Stimulated activated naive CD4-positive, alpha-beta T cell treated with Interleukin-2 at 50 U/mL for 16 hours (primary cell): ENCODE measurements at regions not wholly inside any gene's neighbourhood (a gene's known extent, or its start where the extent isn't known, plus 50 kb on each side); places are given as distances from the start of the nearest gene placed in this dataset.
"Not testable (repeated sequence)": the region's sequence is repeated elsewhere in the genome, so short reads cannot be mapped to it uniquely, and the experiment has no call there.

Source experiments
- DNase-seq: peaks from one replicate; lab custom pipeline; 2025; lab: John Stamatoyannopoulos, UW

DNA sequence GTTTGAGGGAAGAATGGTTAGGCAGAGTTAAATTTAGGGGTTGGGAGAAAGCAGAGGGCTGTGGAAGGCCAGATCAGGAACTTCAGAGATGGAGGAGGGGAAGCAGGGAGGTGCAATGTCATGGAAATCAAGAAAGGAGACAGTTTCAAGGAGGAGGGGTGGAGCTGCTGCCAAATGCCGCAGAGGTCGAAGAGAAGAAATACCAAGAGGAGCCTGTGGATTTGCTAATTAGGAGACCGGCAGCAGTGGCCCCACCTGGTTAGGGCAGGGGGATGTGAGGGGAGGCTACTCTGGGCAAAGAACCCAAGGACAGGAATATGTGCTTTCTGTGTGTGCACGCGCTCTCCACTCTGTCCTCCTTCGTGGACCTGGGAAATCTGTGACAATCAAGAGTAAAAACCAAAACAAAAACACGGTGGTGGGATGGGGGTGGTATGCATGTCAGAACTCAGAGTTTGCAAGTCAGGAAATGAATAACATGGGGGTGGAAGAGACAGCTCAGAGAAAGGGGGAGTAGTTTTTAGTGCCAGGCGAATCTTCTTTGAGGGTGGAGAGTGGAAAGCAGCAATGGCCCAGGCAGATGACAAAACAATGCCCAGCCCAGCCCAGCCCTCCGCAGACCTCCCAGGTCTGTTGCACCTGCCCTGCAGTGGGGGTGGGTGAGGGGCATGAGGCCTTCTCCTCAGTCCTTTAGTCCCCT is 102.9 kb upstream of the PAX2 start:
- no peak for DNase-seq

DNA sequence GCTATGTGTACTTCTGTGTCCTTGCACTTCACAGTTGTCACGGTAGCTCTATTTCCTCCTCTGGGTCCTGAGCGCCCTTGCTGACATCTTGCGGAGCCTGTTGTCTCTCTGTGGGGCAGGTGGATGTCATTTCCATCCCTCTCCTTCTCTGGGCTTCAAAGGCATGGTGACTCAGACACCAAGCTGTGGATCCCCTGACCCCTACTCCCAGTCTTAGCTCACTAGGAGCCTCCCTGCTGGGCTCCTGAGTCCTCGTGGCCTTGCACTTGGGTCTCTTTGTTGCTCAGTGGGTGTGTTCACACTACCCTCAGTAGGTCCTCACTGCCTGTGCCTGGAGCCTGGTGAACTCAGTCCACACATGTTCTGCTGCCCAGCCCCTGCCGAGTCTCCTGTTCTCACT is 100.3 kb upstream of the PAX2 start:
- no peak for DNase-seq

DNA sequence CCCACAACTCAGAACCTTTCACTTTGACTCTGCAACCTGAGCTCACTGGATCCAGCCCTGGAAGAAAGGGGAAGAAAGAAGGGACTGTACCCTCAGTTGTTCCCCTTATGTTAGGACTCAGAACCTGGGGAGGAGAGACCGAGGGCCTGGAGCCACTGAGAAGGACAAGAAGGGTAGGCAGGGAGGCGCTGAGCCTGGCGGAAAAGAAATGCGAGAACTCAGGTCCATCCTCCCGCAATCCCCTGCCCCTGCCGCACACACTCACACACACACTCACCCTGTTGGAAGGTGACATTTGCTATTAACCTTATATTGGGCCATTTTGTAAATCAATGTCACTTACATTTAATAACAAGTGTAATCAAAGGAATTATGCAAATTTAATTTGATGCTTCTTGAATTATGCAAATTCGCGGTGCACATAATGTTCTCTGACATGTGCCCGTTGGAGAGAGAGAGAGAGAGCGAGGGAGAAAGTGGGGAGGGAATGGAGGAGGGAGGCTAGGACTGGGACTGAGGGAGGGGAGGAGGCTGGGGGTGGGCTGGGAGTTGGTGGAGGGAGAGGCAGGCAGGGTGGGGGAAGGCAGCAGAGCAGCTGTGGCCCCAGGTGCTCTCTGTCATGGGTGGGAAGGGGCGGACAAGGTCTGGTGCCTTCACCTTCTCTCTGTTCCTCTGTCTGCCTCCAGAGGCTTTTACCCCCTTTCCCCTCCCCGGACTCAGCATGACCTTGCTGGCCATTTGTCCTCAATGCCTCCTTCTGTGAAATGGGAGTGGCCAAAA is 99.6 kb upstream of the PAX2 start:
- DNase-seq, result no peak

DNA sequence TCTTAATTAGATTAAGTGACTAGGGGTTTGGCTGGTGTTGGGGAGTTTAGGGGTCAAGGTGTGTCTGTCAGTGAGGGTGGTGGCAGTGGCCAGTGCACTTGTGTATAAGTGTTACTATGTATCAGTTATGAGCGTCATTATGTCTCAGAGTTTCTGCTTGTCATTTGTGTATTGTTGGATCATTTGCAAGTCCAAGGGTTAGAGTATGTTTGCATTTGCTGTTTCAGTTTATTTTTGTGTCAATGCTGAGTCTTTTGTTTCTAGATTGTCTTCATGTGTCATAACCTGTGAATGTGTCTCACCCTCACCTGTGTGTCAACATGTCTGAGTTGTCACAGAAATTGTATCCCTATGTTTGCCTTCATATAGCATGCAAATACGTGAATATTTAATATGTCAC is 97.5 kb upstream of the PAX2 start:
- DNase-seq, result no peak

DNA sequence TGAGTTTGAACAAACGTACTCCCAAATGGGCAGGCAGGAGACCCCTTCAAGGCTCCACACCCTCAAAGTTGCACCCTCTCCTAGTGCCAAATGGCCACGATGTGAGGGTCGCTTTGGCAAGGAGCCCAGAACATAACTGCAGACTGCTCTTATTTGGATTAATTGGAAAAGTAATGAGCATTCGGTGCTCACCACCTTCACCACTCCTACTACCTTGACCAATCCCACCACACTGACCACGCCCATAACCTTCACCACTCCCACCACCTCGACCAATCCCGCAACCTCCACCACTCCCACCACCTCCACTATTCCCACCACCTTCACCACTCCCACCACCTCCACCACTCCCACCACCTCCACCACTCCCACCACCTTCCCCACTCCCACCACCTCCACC is 94.7 kb upstream of the PAX2 start:
- DNase-seq, result no peak

DNA sequence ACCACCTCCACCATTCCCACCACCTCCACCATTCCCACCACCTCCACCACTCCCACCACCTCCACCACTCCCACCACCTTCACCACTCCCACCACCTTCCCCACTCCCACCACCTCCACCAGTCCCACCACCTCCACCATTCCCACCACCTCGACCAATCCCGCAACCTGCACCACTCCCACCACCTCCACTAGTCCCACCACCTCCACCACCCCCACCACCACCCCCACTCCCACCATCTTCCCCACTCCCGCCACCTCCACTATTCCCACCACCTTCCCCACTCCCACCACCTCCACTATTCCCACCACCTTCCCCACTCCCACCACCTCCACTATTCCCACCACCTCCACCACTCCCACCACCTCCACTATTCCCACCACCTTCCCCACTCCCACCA is 94.3 kb upstream of the PAX2 start:
- not testable (repeated sequence) for DNase-seq

DNA sequence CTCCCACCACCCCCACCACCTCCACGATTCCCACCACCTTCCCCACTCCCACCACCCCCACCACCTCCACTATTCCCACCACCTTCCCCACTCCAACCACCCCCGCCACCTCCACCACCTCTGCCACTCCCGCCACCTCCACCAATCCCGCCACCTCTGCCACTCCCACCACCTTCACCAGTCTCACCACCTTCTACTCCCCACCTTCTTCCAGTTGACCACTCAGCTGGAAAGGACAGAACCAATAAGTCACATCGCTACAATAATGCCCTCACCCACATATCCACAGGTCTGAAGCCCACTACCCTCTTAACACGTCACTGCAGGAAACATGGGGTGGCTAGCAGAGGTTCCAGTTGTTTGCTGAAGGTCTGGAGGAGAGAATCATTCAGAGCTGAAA is 93.5 kb upstream of the PAX2 start:
- DNase-seq, result no peak

DNA sequence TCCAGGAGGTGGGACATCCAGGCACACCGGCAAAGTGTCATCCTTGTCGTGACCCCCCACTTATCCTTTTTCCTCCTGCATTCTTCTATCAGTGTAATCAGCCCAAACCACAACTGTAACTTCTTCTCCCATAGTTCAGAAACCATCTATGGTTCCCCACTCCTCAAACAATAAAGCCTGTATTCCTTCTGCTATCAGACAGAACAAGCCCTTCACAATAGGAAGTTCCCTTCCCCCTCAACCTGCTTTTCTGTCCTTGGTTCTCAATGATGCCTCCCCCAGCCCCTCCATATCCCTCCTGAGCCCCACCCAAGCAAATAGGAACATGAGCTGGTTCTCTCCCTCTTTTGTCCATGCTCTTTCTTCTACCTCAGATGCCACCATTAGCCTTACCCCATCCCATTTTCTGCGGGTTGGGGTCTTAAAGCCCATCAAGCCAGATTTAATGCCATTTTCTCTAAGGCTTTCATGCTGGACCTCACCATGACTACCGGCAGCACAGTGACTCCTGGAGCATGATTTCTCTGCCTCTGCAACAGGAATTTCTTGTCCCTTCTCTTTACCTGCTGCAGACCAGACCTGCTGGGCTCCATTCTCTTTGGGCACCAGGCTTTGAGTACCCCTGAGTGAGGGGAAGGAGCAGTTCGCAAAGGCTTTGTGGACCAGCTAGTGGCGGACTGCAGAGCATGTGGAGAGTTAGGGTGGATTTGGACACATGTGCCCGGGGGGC is 92.8 kb upstream of the PAX2 start:
- no peak for DNase-seq

DNA sequence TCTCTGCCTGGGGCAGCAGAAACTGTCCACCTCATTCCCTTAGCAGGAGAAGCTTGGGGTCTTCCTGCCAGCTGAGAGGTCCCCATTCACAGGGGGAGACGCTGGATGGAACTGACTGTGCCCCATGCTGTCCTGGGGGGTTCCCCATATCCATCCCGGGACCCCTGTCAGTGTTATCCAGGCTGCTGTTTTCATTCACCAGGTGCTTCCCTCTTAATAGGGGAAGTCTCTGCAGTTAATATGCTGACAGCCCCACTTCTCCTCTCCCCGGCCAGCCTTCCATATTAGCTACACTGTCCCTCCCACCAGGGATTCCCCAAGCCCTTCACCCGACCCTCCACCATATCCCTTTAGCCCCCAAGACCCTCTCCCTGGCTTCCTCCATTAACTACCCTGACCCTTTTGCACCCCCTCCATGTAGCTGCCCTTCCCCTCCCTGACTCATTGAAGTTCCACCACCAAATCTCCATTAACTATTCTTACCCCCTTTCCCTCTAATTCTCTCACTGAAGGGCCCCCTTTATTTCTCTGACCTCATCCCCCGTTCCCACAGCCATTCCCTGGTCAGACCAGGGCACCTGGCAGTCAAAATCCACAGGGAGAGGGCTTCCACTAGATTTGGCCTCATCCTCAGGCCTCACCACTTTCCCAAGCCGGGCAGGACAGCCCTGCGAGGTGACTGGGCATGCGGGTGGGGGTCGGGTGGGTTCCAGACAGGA is 92.0 kb upstream of the PAX2 start:
- no peak for DNase-seq

DNA sequence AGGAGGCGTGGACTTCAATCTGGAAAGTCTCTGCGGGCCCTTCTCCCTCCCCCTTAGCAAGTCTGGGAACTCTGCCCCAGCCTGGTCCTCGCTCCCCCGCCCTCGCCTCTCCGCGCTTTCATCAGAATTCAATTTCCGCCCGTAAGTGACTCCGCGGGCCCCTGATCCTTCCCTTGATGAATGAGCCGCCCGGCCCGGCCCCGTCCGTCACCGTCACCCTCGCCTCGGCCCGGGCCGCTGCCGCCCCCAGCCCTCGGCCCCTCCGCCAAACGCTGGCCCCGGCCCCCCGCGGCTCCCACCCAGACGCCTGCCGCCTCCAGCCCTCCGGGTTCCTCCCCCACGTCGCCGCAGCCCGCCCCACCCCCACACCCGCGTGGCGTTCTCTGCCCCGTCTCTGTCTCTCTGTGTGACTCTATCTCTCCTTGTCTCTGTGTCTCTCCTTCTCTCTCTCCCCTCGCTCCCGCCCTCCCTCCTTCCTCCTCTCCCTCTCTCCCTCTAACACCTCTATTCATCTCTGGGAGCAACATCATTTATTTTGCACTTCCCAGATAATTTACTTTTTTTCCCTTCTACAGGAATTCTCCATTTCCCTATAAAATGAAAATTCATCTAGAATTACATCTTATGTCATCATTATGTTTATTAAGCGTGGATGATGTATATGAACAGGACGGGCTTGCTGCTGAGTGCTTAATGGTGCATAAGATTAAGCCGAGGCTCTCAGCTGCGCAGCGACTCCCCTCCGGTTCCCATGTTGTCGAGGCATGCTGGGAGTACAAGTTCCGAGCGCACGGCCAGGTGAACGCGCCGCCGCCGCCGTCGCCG is 91.2 kb upstream of the PAX2 start:
- peak; percentile 27 for DNase-seq

DNA sequence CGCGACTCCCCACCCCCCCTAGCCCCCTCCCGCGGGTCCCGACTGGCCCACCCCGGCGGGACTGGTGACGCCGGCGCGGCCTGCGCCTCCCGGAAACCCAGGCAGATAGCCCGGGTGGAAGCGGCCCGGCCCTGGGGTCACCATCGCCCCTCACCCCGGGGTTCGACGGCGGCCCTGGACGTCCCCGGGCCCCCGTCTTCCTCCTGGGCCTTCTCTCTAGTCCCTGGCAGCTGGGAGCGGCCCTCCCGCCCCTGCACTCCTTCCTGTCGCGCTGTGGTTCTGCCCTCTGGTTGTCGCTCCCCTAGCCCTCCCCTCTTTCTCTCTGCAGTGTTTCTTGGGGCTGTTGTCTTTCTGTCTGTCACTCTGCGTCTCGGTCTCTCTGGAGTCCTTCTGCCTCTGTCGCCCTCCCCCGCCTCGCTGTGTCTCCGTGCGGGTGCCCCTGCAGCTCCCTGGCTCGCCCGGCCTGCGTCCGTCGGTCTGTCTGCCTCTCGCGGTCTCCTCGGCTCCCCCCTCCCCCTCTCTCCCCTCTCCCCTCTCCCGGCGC is 90.5 kb upstream of the PAX2 start:
- no peak for DNase-seq

DNA sequence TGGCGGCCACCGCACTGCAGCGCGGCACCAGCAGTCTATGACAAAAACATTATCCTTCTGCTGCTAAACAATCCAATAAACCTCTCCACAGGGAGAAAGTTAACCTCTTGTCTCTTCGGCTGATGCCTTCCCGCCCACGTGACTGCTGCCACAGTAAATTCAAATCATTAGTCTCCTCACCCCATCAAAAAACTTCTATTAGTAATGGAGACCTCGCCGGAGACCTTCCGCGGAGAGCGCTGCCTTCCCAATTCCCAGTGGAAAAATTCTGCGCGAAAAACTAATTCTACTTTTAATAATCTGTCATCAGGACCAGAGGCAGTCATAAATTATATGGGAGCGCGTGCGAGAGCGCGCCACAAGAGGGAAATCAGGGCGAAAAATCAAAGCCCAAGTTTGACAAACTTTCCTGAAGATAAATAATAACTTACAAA is 90.0 kb upstream of the PAX2 start:
- DNase-seq, result no peak

DNA sequence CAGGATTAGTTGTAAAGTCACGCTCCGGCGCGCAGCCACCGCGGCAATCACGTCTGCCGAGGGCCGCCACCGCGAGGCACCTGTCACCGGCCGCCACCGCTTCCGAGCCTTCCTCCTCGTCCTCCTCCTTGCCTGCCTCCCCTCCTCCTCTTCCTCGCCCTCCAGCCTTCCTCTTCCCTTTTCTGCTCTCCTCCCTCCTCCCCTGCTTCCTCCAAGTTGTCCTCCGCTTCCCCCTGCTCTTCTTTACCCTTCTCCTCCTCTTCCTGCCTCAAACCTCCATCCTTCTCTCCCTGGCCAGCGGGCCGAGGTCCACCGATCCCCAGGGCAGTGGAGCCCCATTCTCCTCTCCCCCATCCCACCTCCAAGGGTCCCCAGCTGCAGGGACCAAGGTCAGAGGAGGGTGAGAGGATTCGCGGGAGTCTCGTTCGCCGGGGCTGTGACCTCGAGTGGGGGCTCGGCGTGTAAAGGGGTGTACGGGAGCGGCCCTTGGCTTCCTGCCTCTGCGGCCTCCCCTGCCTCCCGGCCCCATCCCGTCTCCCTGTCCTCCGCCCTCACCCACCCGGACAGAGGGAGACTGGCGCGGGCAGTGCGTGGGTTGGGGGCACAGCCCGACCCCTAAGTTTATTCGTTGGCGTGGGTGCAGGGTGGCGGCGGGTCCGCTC is 89.5 kb upstream of the PAX2 start:
- DNase-seq, result no peak

DNA sequence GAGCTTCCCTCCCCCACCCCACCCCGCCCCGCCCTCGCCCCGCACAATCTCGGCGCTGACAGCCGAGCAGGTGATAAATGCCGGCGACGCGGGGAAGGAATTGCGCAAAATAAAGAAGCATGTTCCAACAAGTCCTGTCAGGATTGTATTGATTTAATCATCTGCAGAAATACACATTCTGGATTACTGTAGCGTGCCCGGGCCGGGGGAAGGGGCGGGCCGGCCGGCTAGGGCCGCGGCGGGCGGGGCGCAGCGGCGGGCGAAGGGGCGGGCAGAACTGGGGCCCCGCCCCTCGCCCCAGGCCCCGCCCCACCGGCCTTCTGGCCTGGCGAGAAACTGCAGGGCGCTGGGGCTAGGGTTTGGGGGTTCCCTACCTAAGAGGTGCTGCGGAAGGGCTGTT is 88.9 kb upstream of the PAX2 start:
- no peak for DNase-seq

DNA sequence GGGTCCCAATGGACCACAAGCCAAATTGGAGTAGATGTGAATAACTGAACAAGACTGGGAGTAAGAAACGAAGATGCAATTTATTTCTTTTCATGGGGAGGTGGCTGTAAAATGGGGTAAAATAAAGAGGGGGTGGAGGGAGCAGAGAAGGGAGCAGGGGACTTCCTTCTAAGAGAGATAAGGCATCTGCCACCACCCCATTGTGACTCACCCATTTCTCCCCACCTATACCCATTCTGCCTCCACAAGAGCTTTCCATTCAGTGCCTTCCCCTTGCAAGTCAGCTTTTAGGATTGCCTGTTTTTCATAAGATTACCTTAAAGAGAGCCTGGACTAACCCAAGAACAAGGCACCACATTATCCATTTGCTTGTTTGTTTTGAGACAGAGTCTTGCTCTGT is 87.1 kb upstream of the PAX2 start:
- DNase-seq, result no peak

DNA sequence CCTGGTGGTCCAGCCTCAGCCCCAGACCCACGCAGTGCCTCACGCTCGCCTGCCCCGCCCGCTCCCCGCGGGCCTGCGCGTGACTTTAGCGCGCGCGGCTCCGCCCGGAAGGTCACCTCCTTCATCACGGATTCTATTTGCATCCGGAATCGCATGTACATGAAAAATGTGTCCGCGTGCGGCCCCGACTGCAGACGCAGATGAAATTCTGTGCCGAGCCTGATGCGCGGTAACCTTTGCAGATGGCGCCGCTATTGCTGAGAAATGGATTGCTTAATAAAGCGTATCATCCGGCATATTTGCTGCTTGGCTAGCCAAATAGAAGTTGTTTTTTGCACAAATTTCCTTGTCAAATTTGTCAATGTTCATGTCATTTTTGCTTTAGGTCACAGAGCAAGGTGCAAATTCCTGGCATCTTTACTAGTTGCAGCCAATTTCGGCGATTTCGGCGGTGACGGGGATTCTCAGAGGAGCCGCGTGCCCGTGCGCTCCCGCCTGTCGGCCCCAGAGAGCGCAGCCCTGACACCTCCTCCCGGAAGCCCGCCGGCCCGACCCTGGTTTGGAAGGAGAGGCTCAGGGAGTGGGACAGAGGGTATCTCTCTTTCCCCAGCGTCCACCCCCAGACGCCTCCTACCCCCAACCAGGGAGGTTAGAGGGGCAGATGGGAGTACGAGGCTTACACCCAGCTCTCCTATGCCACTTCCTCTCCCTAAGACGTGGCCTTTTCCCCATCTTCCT is 85.9 kb upstream of the PAX2 start:
- DNase-seq, result no peak

DNA sequence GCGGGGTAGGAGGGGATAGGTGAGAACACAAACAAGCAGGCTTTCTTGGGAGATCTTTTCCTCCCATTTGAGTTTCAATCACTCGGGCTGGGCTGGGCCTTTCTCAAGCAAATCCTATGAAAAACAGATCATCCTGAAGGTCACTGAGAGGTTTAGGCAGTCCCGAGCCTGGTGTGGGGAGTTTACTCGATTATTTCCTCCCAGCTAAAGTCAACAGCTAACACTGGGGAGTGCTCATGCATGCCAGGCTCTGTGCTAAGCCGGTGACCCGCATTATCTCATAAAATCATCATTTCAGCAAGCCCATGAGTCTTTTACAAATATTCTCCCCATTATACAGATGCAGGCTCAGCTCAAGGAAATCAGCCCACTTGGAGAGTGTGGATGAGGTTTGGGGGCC is 85.0 kb upstream of the PAX2 start:
- no peak for DNase-seq

DNA sequence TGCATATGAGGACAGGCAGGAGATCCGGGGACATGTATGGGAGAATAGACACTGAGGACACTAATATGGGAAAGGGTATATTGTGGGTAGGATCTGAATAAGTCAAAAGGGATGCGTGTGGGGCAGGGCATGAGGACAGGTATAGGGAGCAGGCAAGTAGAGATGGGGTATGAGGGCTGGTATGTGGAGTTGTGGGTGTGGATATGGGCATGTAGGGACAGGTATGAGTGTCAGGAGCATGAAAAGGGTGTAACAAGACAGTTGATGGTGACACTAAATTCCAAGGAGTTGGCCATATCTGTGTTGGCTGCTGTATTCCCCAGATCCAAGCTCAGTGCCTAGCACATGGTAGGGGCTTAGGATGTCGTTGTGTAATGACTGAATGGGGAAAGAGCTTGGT is 84.4 kb upstream of the PAX2 start:
- DNase-seq, result no peak

DNA sequence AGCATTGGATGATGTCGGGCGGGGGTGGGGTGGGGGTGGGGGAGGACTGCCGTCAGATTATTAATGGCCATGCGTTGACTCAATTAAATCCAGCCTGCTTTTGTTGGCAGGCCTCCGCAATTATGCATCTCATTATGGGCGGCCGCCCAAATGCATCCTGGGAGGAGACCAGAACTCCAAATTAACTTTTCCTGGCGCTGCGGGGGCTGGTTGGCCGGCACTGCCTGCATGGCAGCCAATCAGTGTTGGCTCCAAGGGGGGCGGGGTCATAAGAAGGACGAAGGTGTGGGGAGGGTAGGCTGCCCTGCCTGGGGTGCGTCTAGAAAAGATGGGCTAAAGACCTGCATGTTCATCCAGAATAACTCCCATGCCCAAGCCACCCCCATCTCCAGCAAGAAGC is 83.9 kb upstream of the PAX2 start:
- DNase-seq, result no peak

DNA sequence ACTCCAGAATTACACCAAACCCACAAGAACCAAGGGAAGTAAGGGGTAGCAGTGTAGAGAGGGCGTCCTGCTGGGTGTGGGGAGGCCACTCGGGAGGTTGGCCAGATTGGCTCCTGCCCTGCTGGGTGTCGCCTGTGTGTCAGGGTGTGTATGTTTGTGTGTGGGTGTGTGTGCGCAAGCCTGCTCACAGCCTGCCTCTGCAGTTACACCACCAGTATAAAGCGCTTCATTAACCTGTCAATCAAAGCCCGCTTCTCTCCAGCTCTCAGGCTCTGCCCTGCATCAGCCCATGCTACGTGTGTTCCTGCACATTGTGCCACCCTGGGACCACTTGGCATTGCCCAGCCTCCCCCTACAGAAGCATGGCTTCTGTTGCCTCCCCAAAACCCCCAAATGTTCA is 83.3 kb upstream of the PAX2 start:
- DNase-seq, result no peak
